CD4-positive, alpha-beta T cell (primary cell): ENCODE measurements at regions not wholly inside any gene's neighbourhood (a gene's known extent, or its start where the extent isn't known, plus 50 kb on each side); places are given as distances from the start of the nearest gene placed in this dataset.

Experiments used
- ATAC-seq: fragments of 200-7000 bp; cut with Tn5 transposase; one replicate; pipeline ENCODE4 v1.10.0; 2022; ENCODE audit warnings: mild to moderate bottlenecking; ENCODE audit not compliant: poor library complexity
- CTCF ChIA-PET: fragments of 350-600 bp; sonication (Branson Sonifier 250); formaldehyde crosslinking; loops from one replicate; lab custom pipeline; 2021; ENCODE audit warnings: antibody characterized with exemption, inconsistent platforms; lab: Charles Lee
- POLR2A ChIA-PET: fragments of 350-600 bp; sonication (Branson Sonifier 250); formaldehyde crosslinking; loops from one replicate; lab custom pipeline; 2021; ENCODE audit warnings: antibody characterized with exemption, inconsistent platforms; lab: Charles Lee
- DNase-seq, 14 experiments: peaks; one replicate each; pipeline ENCODE4 v3.0.0-alpha.2; 2013 to 2020; ENCODE audit warnings: mixed read lengths in 2 of 14
- H3K27ac ChIP-seq, 2 donors: one replicate each; pipeline versions ENCODE4 v1.5.1 to v1.7.0; 2013; ENCODE audit warnings: low read length in 2 of 2, low read depth in 1 of 2, mild to moderate bottlenecking in 1 of 2
- H3K27me3 ChIP-seq, 2 experiments: 1 replicate in 1 of 2; 2 replicates in 1 of 2; pipeline versions ENCODE4 v1.6.1 to v1.7.0; 2013; ENCODE audit warnings: low read length in 2 of 2, control low read depth in 1 of 2, mild to moderate bottlenecking in 1 of 2, moderate library complexity in 1 of 2; ENCODE audit not compliant: insufficient read depth in 2 of 2, control insufficient read depth in 1 of 2
- H3K36me3 ChIP-seq: one replicate; pipeline ENCODE4 v1.6.1; 2013; ENCODE audit warnings: low read length, control low read depth; ENCODE audit not compliant: insufficient read depth
- H3K4me1 ChIP-seq: one replicate; pipeline ENCODE4 v1.6.1; 2013; ENCODE audit warnings: low read length, control low read depth; ENCODE audit not compliant: insufficient read depth
- H3K4me3 ChIP-seq: one replicate; pipeline ENCODE4 v1.5.1; 2013; ENCODE audit warnings: mild to moderate bottlenecking, low read length, moderate library complexity
- H3K9me3 ChIP-seq, 2 experiments: 1 replicate in 1 of 2; 2 replicates in 1 of 2; pipeline versions ENCODE4 v1.6.1 to v1.7.0; 2013; ENCODE audit warnings: low read length in 2 of 2, mild to moderate bottlenecking in 2 of 2, control low read depth in 1 of 2, moderate library complexity in 1 of 2; ENCODE audit not compliant: control insufficient read depth in 1 of 2, insufficient read depth in 1 of 2
- H3K27ac Mint-ChIP-seq: one replicate; pipeline ENCODE4 v1.8.0; 2020; ENCODE audit warnings: mixed read lengths
- H3K27me3 Mint-ChIP-seq: one replicate; pipeline ENCODE4 v1.8.0; 2021; ENCODE audit warnings: mixed read lengths
- H3K36me3 Mint-ChIP-seq: one replicate; pipeline ENCODE4 v1.8.0; 2021; ENCODE audit warnings: low read depth, mixed read lengths
- H3K4me1 Mint-ChIP-seq: one replicate; pipeline ENCODE4 v1.8.0; 2021; ENCODE audit warnings: low read depth, mixed read lengths
- H3K4me3 Mint-ChIP-seq: one replicate; pipeline ENCODE4 v1.8.0; 2020; ENCODE audit warnings: mild to moderate bottlenecking, mixed read lengths
- H3K9me3 Mint-ChIP-seq: one replicate; pipeline ENCODE4 v1.8.0; 2020; ENCODE audit warnings: mixed read lengths
- intact Hi-C, 2 experiments: fragments of 100-400 bp; cut with DNase I in 1 of 2; cut with micrococcal nuclease in 1 of 2; formaldehyde crosslinking; loops; one replicate each; pipeline versions ENCODE4 v1.15.1 to v1.9.0; 2023 to 2025; cut with DNase I, micrococcal nuclease
- TF ChIP-seq, protein P1 (sequence below): fragments of 200-600 bp; IDR thresholded peaks from one replicate; pipeline ENCODE4 v1.8.0; 2022; ENCODE audit warnings: antibody characterized with exemption, mild to moderate bottlenecking

DNA sequence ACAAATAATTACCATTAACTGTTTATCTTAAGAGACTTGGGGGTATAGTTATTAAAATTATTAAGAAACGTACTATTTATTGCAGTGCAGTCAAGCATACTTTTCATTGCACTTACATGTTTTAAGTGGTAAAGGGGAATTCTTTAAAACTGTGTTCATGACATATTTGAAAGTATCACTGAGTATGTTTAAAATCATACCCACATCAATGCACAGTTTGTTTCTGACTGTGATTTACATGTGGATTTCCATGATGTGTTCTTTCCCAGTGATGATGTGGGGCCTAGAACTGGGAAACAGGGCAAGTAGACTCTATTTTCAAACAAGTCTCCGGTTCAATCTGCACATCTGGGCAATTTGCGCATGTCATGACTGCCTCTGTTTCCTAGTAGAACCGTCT, 340.5 kb upstream of the OBI1 start:
- TF ChIP-seq, protein P1, sequence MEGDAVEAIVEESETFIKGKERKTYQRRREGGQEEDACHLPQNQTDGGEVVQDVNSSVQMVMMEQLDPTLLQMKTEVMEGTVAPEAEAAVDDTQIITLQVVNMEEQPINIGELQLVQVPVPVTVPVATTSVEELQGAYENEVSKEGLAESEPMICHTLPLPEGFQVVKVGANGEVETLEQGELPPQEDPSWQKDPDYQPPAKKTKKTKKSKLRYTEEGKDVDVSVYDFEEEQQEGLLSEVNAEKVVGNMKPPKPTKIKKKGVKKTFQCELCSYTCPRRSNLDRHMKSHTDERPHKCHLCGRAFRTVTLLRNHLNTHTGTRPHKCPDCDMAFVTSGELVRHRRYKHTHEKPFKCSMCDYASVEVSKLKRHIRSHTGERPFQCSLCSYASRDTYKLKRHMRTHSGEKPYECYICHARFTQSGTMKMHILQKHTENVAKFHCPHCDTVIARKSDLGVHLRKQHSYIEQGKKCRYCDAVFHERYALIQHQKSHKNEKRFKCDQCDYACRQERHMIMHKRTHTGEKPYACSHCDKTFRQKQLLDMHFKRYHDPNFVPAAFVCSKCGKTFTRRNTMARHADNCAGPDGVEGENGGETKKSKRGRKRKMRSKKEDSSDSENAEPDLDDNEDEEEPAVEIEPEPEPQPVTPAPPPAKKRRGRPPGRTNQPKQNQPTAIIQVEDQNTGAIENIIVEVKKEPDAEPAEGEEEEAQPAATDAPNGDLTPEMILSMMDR: no peak
- Histone ChIP-seq H3K4me1 (no peaks in the 10 kb centered on the region), H3K4me3 (no peak overlapping the region), H3K27me3 (no peaks in the 10 kb centered on the region), H3K9me3 (no peaks in the 10 kb centered on the region), H3K36me3 (no peaks in the 10 kb centered on the region), H3K27ac (no peak overlapping the region)
- no peaks in the 10 kb centered on the region for H3K36me3 Mint-ChIP-seq
- ChIA-PET POLR2A (no interaction called here), CTCF (no interaction called here)
- ATAC-seq (no peak), DNase-seq (no peak)
- peaks cover 33% of the 10 kb centered on the region for H3K27me3 Mint-ChIP-seq
- intact Hi-C loops: no loop called here
- H3K9me3 Mint-ChIP-seq: no peaks in the 10 kb centered on the region
- H3K4me3 Mint-ChIP-seq: no peak overlapping the region
- H3K4me1 Mint-ChIP-seq: no peaks in the 10 kb centered on the region
- no peak overlapping the region for H3K27ac Mint-ChIP-seq

DNA sequence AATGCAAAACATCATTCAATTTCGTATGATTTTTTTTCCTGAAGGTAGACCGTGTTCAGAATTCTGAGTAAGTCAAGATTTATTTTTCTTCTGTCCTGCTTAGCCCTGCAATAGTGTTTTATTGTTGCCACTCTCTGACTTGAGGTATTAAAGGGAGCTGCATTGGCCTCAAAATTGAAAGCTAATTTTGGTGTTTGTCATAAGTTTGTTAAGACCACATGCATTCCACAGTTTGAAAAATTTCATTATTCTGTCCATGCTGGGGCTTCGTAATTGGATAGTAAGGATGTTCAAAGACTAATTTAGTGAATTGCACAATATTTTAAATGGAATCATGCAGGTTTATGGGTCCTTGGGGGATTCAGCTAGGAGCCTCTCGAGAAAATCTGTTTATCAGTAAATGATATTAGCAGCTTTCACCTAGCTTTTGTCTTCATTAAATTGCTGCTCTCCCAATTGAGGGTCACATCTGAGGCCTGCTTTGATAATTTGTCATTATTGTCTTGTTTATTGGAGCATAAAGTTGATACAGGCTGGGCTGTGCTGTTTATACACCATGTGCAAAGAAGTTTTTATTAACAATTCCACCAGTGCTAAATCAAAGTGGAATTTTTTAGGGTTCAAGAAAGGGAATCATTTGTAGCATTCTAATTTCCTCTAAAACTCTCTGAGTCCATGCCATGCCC, 339.8 kb upstream of the OBI1 start:
- Histone ChIP-seq H3K4me3 (no peak overlapping the region), H3K4me1 (no peaks in the 10 kb centered on the region), H3K9me3 (no peaks in the 10 kb centered on the region), H3K27ac (no peak overlapping the region), H3K27me3 (no peaks in the 10 kb centered on the region), H3K36me3 (no peaks in the 10 kb centered on the region)
- ChIA-PET POLR2A (no interaction called here), CTCF (no interaction called here)
- TF ChIP-seq, protein P1: no peak
- ATAC-seq (no peak), DNase-seq (no peak)
- H3K4me1 Mint-ChIP-seq: no peaks in the 10 kb centered on the region
- peaks cover 37% of the 10 kb centered on the region for H3K27me3 Mint-ChIP-seq
- H3K4me3 Mint-ChIP-seq: no peak overlapping the region
- H3K9me3 Mint-ChIP-seq: no peaks in the 10 kb centered on the region
- no peaks in the 10 kb centered on the region for H3K36me3 Mint-ChIP-seq
- H3K27ac Mint-ChIP-seq: no peak overlapping the region
- intact Hi-C loops: no loop called here

GRCh38 chr13:78997902-78998629, 339.1 kb upstream of the OBI1 start:
- Mint-ChIP-seq H3K4me3 (no peak overlapping the region), H3K4me1 (no peaks in the 10 kb centered on the region), H3K27ac (no peak overlapping the region), H3K27me3 (peaks cover 40% of the 10 kb centered on the region), H3K9me3 (no peaks in the 10 kb centered on the region), H3K36me3 (no peaks in the 10 kb centered on the region)
- intact Hi-C loops: no loop called here
- no peaks in the 10 kb centered on the region for H3K9me3 ChIP-seq
- ATAC-seq (no peak), DNase-seq (no peak)
- H3K4me1 ChIP-seq: no peaks in the 10 kb centered on the region
- H3K36me3 ChIP-seq: no peaks in the 10 kb centered on the region
- H3K27ac ChIP-seq: no peak overlapping the region
- ChIA-PET CTCF (interaction anchor here (0.6 kb wide), 1 partner anchor 11 kb away, joined by 3 read pairs; no protein-coding TSS in a partner anchor), POLR2A (no interaction called here)
- H3K4me3 ChIP-seq: no peak overlapping the region
- H3K27me3 ChIP-seq: no peaks in the 10 kb centered on the region
- TF ChIP-seq, protein P1: no peak
